ENCODE measurements at regions not wholly inside any gene's neighbourhood (a gene's known extent, or its start where the extent isn't known, plus 50 kb on each side); places are given as distances from the start of the nearest gene placed in this dataset.

DNA sequence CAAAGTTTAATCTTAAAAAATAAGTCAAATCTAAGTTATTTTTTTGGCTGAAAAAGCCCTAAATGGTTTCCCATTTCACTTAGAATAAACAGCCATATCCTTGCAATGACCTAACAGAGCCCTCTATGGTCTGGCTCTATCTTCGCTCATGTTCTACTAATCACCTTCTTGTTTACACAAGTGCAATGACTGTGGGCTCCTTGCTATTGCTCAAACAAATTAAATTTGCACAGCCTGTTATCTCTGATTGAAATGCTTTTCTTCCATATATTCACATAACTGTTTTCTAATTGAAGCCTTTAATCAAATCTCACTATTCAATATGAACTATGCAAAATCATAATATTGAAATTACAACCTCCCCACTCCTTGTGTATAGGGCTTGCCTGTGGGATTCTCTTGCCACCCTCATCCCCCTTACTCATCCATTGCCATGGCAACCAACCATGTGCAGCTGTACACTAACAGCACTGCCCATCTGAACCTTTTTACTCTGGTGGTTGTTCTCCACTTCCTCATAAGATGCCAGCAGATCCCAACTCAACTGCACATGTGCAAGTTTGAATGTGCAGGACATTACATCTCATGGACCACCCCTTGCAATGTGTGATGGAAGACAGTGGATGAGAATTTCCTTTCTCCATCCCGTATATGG is 1083.2 kb downstream of the SOCS6 start:
- TF ChIP-seq, protein P1, sequence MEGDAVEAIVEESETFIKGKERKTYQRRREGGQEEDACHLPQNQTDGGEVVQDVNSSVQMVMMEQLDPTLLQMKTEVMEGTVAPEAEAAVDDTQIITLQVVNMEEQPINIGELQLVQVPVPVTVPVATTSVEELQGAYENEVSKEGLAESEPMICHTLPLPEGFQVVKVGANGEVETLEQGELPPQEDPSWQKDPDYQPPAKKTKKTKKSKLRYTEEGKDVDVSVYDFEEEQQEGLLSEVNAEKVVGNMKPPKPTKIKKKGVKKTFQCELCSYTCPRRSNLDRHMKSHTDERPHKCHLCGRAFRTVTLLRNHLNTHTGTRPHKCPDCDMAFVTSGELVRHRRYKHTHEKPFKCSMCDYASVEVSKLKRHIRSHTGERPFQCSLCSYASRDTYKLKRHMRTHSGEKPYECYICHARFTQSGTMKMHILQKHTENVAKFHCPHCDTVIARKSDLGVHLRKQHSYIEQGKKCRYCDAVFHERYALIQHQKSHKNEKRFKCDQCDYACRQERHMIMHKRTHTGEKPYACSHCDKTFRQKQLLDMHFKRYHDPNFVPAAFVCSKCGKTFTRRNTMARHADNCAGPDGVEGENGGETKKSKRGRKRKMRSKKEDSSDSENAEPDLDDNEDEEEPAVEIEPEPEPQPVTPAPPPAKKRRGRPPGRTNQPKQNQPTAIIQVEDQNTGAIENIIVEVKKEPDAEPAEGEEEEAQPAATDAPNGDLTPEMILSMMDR (optimal IDR thresholded peaks at IDR 0.05 in 1 of 3, IDR thresholded peaks at IDR 0.05 in 1 of 3, conservative IDR thresholded peaks at IDR 0.05 in 1 of 3; ENCODE audit: extremely low read depth in 1 of 3, insufficient read depth in 2 of 3, low read length in 3 of 3) = no peak
- TF ChIP-seq EZH2 (IDR thresholded peaks at IDR 0.05; ENCODE audit: low read length) = no peak
